ENCODE measurements at regions not wholly inside any gene's neighbourhood (a gene's known extent, or its start where the extent isn't known, plus 50 kb on each side); places are given as distances from the start of the nearest gene placed in this dataset.

- Histone ChIP-seq H3K9ac (ENCODE audit: insufficient read depth in 1 of 2, low read length in 2 of 2) (no peak overlapping the region), H3K9me3 (ENCODE audit: control insufficient read depth in 4 of 4, insufficient read depth in 3 of 4, low read length in 3 of 4) (peaks cover 0 to 4% (median under 1%) of the 10 kb centered on the region in 4 donors), H3K27ac (ENCODE audit: low read depth in 1 of 2, low read length in 1 of 2) (no peak overlapping the region), H3K36me3 (ENCODE audit: control insufficient read depth in 4 of 4, insufficient read depth in 4 of 4, low read length in 4 of 4) (no peaks in the 10 kb centered on the region), H3K4me1 (ENCODE audit: control insufficient read depth in 5 of 5, insufficient read depth in 5 of 5, low read length in 5 of 5) (peaks cover 0 to 7% (median 0%) of the 10 kb centered on the region in 5 donors), H3K27me3 (ENCODE audit: control insufficient read depth in 3 of 3, insufficient read depth in 3 of 3, low read length in 2 of 3) (no peaks in the 10 kb centered on the region), H3K4me3 (no peak overlapping the region)
- ATAC-seq (ENCODE audit: insufficient read depth, low FRiP score) = no peak
- DNase-seq = no peak
- 66 to 69% methylated on average over 2 of the region's 2 CpGs for WGBS, 2 donors
- TF ChIP-seq, protein P1, sequence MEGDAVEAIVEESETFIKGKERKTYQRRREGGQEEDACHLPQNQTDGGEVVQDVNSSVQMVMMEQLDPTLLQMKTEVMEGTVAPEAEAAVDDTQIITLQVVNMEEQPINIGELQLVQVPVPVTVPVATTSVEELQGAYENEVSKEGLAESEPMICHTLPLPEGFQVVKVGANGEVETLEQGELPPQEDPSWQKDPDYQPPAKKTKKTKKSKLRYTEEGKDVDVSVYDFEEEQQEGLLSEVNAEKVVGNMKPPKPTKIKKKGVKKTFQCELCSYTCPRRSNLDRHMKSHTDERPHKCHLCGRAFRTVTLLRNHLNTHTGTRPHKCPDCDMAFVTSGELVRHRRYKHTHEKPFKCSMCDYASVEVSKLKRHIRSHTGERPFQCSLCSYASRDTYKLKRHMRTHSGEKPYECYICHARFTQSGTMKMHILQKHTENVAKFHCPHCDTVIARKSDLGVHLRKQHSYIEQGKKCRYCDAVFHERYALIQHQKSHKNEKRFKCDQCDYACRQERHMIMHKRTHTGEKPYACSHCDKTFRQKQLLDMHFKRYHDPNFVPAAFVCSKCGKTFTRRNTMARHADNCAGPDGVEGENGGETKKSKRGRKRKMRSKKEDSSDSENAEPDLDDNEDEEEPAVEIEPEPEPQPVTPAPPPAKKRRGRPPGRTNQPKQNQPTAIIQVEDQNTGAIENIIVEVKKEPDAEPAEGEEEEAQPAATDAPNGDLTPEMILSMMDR (IDR thresholded peaks at IDR 0.05; ENCODE audit: control extremely low read depth, extremely low read depth) = no peak
Observed at GRCh38 chr10:58887474-58887873, 289.0 kb upstream of the PHYHIPL start.

DNA sequence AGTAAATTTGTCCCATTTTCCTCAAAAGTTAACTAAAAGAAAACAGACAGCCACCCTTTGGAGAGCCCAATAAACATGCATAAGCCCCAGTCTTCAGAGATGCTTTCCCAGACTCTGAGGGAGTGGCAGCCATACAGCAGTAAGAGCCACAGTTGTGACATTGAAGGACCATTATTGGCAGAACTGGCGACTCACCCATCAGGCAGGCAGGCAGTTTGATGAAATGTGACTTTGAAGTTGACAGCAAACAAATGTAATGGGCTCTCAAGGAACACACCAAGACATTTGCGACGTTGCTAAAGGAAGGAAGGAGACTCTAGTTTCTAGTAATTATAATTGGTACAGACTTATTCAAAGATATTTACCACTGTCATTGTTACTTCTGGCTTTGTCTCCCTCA lies 287.5 kb upstream of the PHYHIPL start:
- H3K9me3 ChIP-seq (ENCODE audit: control insufficient read depth in 4 of 4, insufficient read depth in 3 of 4, low read length in 3 of 4) = no peaks in the 10 kb centered on the region
- ATAC-seq (ENCODE audit: insufficient read depth, low FRiP score) (no peak), DNase-seq (no peak)
- no peak overlapping the region for H3K9ac ChIP-seq (ENCODE audit: insufficient read depth in 1 of 2, low read length in 2 of 2)
- no peak overlapping the region for H3K4me3 ChIP-seq
- no peak overlapping the region for H3K27ac ChIP-seq (ENCODE audit: low read depth in 1 of 2, low read length in 1 of 2)
- peaks cover 0 to 7% (median 0%) of the 10 kb centered on the region in 5 donors for H3K4me1 ChIP-seq (ENCODE audit: control insufficient read depth in 5 of 5, insufficient read depth in 5 of 5, low read length in 5 of 5)
- H3K27me3 ChIP-seq (ENCODE audit: control insufficient read depth in 3 of 3, insufficient read depth in 3 of 3, low read length in 2 of 3) = no peaks in the 10 kb centered on the region
- TF ChIP-seq, protein P1 (IDR thresholded peaks at IDR 0.05; ENCODE audit: control extremely low read depth, extremely low read depth) = no peak
- 55 to 65% methylated on average over 3 of the region's 3 CpGs for WGBS, 2 donors
- no peaks in the 10 kb centered on the region for H3K36me3 ChIP-seq (ENCODE audit: control insufficient read depth in 4 of 4, insufficient read depth in 4 of 4, low read length in 4 of 4)

DNA sequence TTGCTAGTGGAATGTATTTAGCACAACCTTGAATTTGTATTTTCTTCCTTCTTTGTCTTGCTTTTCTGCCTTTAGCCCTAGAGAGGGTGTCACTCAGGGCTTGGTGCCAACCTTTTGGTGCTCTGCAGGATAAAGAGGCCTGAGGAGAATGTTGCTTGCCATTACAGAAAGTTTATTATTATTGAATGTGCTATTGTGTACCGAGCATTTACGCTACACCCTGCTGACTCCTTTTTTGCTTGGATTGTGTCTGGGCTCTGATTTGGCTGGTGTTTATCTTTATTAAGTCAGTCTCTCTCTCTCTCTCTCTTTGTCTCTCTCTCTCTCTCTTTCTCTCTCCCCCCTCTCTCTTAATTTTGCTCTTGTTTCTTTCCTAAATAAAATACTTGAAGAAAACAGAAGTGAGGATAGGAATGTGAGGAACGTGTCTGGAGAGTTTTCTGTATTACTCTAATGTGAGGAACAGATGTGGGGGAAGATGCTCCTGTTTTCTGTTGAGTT lies 284.4 kb upstream of the PHYHIPL start:
- DNase-seq = peak; percentile 36 to 61 (median 42)
- Histone ChIP-seq H3K36me3 (ENCODE audit: control insufficient read depth in 4 of 4, insufficient read depth in 4 of 4, low read length in 4 of 4) (no peaks in the 10 kb centered on the region), H3K27me3 (ENCODE audit: control insufficient read depth in 3 of 3, insufficient read depth in 3 of 3, low read length in 2 of 3) (no peaks in the 10 kb centered on the region), H3K9ac (ENCODE audit: insufficient read depth in 1 of 2, low read length in 2 of 2) (no peak overlapping the region), H3K4me1 (ENCODE audit: control insufficient read depth in 5 of 5, insufficient read depth in 5 of 5, low read length in 5 of 5) (peaks cover 0 to 10% (median 0%) of the 10 kb centered on the region in 5 donors), H3K4me3 (no peak overlapping the region), H3K27ac (ENCODE audit: low read depth in 1 of 2, low read length in 1 of 2) (no peak overlapping the region), H3K9me3 (ENCODE audit: control insufficient read depth in 4 of 4, insufficient read depth in 3 of 4, low read length in 3 of 4) (no peaks in the 10 kb centered on the region)
- ATAC-seq (ENCODE audit: insufficient read depth, low FRiP score) = no peak
- 47 to 57% methylated on average over 3 of the region's 3 CpGs for WGBS, 2 donors
- TF ChIP-seq, protein P1 (IDR thresholded peaks at IDR 0.05; ENCODE audit: control extremely low read depth, extremely low read depth) = no peak

DNA sequence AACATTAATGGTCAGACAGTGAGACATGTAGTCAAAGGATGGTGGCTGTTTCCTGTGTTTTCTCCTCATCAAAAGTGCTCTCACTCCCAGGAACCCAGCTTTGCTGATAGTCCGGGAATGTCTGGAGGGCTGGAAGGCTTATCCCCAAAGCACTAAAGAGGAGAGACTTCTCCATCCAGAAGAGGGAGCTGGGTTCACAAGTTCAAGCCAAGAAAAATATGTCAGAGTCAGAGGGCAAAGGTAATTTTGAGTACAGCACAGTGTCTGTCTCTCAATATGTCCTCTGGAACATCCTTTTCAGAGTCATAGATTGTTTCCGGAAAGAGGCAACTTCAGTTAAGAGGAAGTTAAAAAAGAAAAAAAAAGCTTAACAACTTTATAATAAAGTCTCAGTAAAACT lies 281.5 kb upstream of the PHYHIPL start:
- H3K27me3 ChIP-seq (ENCODE audit: control insufficient read depth in 3 of 3, insufficient read depth in 3 of 3, low read length in 2 of 3) = no peaks in the 10 kb centered on the region
- TF ChIP-seq, protein P1 (IDR thresholded peaks at IDR 0.05; ENCODE audit: control extremely low read depth, extremely low read depth) = no peak
- no peak overlapping the region for H3K27ac ChIP-seq (ENCODE audit: low read depth in 1 of 2, low read length in 1 of 2)
- 54 to 78% methylated on average over 2 of the region's 2 CpGs for WGBS, 2 donors
- H3K9me3 ChIP-seq (ENCODE audit: control insufficient read depth in 4 of 4, insufficient read depth in 3 of 4, low read length in 3 of 4) = no peaks in the 10 kb centered on the region
- H3K9ac ChIP-seq (ENCODE audit: insufficient read depth in 1 of 2, low read length in 2 of 2) = no peak overlapping the region
- no peak for ATAC-seq (ENCODE audit: insufficient read depth, low FRiP score)
- H3K4me1 ChIP-seq (ENCODE audit: control insufficient read depth in 5 of 5, insufficient read depth in 5 of 5, low read length in 5 of 5) = peaks cover 0 to 10% (median 0%) of the 10 kb centered on the region in 5 donors
- no peak overlapping the region for H3K4me3 ChIP-seq
- peak in 2 of 3 donors; percentile 12 to 16 for DNase-seq
- H3K36me3 ChIP-seq (ENCODE audit: control insufficient read depth in 4 of 4, insufficient read depth in 4 of 4, low read length in 4 of 4) = no peaks in the 10 kb centered on the region

All from lung (tissue), 11 donors.